ENCODE measurements at regions not wholly inside any gene's neighbourhood (a gene's known extent, or its start where the extent isn't known, plus 50 kb on each side); places are given as distances from the start of the nearest gene placed in this dataset.

- Histone ChIP-seq H3K9me3 (peaks cover 0 to 5% of the 10 kb centered on the region in 2 donors), H3K27me3 (no peaks in the 10 kb centered on the region), H3K4me3 (no peak overlapping the region), H3K4me1 (no peaks in the 10 kb centered on the region), H3K27ac (no peak overlapping the region), H3K36me3 (no peaks in the 10 kb centered on the region)
- no peak for DNase-seq (ENCODE audit: low spot score)
- no peak for TF ChIP-seq CTCF (IDR thresholded peaks at IDR 0.05)
Observed at GRCh38 chr16:9458816-9459215, 367.4 kb downstream of the HAPSTR1 start.

- no peak for DNase-seq (ENCODE audit: low spot score)
- no peak for TF ChIP-seq CTCF (IDR thresholded peaks at IDR 0.05)
- Histone ChIP-seq H3K27ac (no peak overlapping the region), H3K4me3 (no peak overlapping the region), H3K9me3 (no peaks in the 10 kb centered on the region), H3K27me3 (no peaks in the 10 kb centered on the region), H3K36me3 (no peaks in the 10 kb centered on the region), H3K4me1 (no peaks in the 10 kb centered on the region)
Observed at GRCh38 chr16:9462984-9463383, 371.5 kb downstream of the HAPSTR1 start.

- DNase-seq (ENCODE audit: low spot score), result no peak
- Histone ChIP-seq H3K27me3 (no peaks in the 10 kb centered on the region), H3K4me1 (no peaks in the 10 kb centered on the region), H3K4me3 (no peak overlapping the region), H3K27ac (no peak overlapping the region), H3K9me3 (no peaks in the 10 kb centered on the region), H3K36me3 (no peaks in the 10 kb centered on the region)
- TF ChIP-seq CTCF (IDR thresholded peaks at IDR 0.05), result no peak
Observed at GRCh38 chr16:9463461-9463860, 372.0 kb downstream of the HAPSTR1 start.

- no peak for TF ChIP-seq CTCF (IDR thresholded peaks at IDR 0.05)
- Histone ChIP-seq H3K9me3 (no peaks in the 10 kb centered on the region), H3K27ac (no peak overlapping the region), H3K4me3 (no peak overlapping the region), H3K27me3 (no peaks in the 10 kb centered on the region), H3K36me3 (no peaks in the 10 kb centered on the region), H3K4me1 (no peaks in the 10 kb centered on the region)
- DNase-seq (ENCODE audit: low spot score), result no peak
Observed at GRCh38 chr16:9465161-9465560, 373.7 kb downstream of the HAPSTR1 start.

GRCh38 chr16:9469512-9469911 lies 378.1 kb downstream of the HAPSTR1 start:
- no peak for TF ChIP-seq CTCF (IDR thresholded peaks at IDR 0.05)
- Histone ChIP-seq H3K27ac (no peak overlapping the region), H3K27me3 (no peaks in the 10 kb centered on the region), H3K9me3 (no peaks in the 10 kb centered on the region), H3K36me3 (no peaks in the 10 kb centered on the region), H3K4me1 (no peaks in the 10 kb centered on the region), H3K4me3 (no peak overlapping the region)
- no peak for DNase-seq (ENCODE audit: low spot score)

GRCh38 chr16:9476744-9477143 lies 385.3 kb downstream of the HAPSTR1 start:
- no peaks in the 10 kb centered on the region for H3K9me3 ChIP-seq
- no peaks in the 10 kb centered on the region for H3K27me3 ChIP-seq
- no peak overlapping the region for H3K4me3 ChIP-seq
- no peaks in the 10 kb centered on the region for H3K36me3 ChIP-seq
- TF ChIP-seq CTCF (IDR thresholded peaks at IDR 0.05), result no peak
- H3K27ac ChIP-seq, result no peak overlapping the region
- no peak for DNase-seq (ENCODE audit: low spot score)
- H3K4me1 ChIP-seq, result no peaks in the 10 kb centered on the region

All from right atrium auricular region (tissue), 2 donors.